ENCODE measurements at regions not wholly inside any gene's neighbourhood (a gene's known extent, or its start where the extent isn't known, plus 50 kb on each side); places are given as distances from the start of the nearest gene placed in this dataset.
"Not testable (repeated sequence)": the region's sequence is repeated elsewhere in the genome, so short reads cannot be mapped to it uniquely, and the experiment has no call there.

DNA sequence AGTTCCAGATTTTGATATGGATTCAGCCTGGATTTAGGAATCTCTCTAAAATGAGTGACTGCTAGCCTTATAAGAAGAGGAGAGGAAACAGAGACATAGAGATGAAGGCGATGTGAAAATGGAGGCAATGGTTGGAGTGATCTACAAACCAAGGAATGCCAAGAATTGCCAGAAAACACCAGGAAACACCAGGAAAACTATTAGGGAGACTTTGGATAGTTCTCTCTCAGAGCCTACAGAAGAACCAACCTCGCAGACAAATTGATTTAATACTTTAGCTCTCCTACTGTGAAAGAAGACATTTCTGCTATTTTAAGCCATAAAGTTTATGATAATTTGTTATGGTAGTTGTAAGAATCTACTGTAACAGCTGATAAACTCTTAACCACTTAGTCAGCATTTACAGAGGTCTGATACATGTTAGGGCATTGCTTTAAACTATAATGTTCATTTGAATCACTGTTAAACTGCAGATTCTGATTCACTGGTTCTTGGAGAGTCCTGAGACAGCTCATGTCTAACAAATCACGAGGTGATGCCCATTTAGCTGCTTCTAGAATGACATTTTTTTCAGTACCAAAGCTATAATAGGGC, 1702.6 kb upstream of the LRRTM1 start:
- DNase-seq, result no peak

DNA sequence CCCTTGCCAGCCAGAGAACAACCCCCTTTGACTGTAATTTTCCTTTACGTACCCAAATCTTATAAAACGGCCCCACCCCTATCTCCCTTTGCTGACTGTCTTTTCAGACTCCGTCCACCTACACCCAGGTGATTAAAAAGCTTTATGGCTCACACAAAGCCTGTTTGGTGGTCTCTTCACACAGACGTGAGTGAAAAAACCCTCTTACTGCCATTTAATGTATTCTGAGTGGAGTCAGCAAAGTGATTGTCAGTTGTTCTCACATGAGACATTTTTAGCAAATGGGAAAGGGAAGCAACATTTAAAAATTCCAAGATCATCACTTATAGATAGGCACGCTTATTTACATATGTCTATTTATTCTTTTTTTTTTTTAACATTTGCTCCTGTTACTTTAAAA, 1701.3 kb upstream of the LRRTM1 start:
- DNase-seq, result not testable (repeated sequence)

DNA sequence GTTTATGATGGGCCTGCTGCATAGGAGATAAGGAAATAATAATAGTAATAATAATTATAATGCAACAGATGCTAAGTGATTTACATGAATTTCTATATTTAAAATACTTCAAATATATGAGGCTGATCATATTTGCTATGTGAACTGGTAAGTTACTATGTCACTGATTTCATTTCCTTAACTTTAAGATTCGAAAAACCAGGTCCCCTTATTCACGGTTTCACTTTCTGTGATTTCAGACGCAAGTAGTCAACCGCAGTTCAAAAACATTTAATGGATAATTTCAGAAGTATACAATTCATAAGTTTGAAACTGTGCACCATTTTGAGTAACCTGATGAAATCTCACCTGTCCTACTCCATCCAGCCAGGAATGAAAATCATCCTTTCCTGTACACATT, 1697.1 kb upstream of the LRRTM1 start:
- DNase-seq, result no peak

DNA sequence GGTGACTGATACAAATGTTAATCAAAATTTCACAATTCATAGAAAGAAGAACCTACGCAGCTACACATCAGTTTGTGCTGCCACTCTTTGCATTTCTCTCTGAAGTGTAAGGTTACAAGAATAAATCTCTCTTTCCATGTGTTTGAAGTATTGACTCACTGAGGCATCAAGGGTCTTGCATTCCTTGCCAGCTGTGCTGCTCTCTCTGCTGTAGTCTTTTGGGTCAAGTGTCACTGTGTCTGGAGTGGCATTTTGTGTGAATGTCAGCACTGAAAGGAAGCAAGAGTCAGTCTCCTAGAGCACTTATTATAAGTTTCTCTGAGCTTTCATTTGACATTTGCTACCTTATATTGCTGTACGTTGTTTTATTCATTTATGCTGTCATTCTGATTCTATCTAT, 1696.1 kb upstream of the LRRTM1 start:
- DNase-seq, result no peak

DNA sequence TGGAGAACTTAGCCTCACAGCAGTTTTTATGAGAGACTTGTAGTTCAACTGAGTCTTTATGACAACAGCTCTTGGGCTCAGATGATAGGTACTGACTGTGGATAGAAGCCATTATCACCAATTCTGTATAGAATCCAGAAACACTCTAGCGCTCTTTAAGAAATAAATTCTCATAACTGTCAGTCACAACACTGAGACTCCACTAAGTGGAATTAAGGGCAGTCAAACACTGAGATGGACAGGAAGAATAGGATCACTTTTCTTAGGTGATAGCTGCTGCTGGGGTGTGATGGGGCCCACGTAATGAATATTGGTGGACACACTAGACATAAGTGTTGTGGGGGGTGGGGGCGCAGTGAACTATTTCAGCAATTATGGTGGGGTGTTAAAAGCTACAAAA, 1691.8 kb upstream of the LRRTM1 start:
- DNase-seq, result no peak

DNA sequence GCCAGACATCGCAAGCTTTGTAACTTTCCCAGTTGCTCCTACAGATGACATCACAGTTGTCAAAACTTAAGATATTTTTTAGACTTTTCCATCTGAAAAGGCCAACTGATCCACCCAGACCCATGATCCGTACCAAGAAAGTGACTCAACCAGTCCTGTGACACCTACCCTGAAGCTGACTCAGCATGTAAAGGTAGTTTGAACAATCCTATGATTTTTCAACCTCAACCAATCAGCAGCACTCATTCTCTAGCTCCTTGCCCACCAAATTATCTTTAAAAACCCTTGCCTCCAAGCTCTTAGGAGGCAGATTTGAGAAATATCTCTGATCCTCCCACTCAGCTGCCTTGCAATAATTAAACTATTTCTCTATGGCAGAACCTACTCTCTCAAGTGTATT, 1686.7 kb upstream of the LRRTM1 start:
- DNase-seq, result no peak

DNA sequence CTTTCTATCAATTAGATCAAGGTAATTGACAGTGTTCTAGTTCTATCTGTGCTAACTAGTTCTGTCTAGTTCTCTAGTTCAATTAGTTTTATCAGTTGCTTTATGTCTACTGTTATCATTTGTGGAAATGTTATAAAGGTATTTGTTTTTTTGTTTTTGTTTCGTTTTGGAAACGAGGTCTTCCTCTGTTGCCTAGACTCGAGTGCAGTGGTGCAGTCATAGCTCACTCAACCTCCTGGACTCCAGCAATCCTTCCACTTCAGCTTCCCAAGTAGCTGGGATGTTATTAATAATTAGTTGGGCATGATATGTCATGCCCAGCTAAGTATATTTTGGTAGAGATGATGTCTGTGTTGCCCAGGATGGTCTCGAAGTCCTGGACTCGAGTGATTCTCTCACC, 1682.8 kb upstream of the LRRTM1 start:
- no peak for DNase-seq

DNA sequence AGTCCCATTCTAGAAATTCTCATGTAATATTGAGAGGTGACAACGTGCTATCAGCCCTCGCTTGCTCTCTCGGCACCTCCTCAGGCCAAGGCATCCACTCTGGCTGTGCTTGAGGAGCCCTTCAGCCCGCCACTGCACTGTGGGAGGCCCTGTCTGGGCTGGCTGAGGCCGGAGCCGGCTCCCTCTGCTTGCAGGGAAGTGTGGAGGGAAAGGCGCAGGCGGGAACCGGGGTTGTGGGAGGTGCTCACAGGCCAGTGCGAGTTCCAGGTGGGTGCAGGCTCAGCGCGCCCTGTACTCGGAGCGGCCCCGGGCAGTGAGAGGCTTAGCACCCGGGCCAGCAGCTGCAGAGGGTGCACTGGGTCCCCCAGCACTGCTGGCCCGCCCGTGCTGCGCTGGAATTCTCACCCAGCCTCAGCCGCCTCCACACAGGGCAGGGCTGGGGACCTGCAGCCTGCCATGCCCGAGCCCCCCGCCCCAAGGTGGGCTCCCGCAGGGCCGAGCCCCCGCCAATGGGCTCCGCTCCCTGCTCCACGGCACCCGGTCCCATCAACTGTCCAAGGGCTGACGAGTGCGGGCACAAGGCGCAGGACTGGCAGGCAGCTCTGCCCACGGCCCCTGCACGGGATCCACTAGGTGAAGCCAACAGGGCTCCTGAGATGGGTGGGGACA, 1680.6 kb upstream of the LRRTM1 start:
- no peak for DNase-seq

DNA sequence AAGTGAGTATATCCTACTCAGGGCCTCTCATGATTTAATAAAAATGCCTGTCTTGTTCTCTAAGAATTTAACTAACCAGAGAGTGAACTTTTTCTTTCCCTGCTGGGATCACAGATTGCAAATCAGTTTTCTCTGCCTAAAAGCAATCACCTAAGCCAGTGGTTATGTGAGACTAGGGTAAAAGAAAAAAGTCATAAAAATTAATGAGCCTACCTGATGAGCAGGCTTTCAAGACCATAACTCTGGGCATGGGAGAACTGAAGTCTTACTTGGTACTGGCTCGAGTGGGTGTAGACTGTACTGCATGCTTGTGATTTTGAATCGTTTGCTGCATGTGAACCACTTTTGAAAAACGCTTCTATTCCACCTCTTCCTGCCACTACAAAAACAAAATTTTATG, 1677.0 kb upstream of the LRRTM1 start:
- peak; percentile 38 for DNase-seq

DNA sequence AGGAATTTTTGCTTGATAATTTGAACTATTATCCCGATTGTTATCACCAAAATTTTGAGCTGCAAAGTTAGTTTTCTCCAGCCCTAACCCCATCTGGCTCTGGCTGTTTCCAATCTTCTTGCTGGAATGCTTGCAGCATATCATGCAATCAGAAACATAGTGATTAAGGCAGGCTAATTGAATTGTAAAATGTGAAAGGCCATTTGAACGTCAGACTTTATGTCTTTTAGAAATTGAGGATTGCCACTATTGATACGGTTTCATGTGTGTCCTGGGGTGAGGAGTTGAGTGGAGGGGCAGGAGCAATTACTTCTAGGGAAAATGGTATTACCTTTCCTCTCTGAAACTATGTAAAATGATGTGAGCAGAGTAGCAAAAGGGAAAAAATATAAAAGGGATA, 1674.5 kb upstream of the LRRTM1 start:
- no peak for DNase-seq

DNA sequence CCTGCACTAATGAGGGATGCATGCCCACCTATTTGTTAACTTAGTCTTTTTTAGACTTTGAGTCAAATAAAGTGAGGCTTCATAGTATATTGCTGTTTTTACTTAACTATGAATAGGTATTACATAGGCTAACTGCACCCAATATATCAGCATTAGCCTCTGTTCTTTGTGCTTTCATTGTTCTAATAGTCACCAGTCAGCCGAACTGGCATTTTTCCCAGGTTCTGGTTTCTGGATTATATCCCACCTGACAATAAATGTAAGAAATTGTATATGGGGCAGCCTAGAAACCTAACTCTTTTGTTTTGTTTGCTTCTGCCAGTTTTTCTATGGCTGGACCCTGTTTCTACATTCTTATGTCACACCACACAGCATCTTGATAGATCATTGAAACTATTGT, 1672.4 kb upstream of the LRRTM1 start:
- no peak for DNase-seq

DNA sequence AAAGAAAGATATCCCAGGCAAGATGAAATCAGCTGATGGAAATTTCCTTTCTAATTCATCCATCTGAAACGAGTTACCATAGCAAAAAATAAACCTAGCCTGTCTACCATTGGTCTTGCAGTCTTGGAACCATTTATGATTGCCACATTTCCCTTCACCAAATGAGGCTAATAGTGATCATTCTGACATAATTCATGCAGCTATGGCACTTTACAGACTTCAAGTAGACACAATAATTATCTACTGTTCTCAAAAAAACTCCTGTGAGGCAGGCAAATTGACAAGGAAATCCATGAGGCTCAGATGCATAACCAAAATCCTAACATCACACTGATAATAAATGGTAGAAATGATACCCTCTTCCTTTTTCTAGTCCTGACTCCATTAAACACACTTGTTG, 1669.7 kb upstream of the LRRTM1 start:
- no peak for DNase-seq

DNA sequence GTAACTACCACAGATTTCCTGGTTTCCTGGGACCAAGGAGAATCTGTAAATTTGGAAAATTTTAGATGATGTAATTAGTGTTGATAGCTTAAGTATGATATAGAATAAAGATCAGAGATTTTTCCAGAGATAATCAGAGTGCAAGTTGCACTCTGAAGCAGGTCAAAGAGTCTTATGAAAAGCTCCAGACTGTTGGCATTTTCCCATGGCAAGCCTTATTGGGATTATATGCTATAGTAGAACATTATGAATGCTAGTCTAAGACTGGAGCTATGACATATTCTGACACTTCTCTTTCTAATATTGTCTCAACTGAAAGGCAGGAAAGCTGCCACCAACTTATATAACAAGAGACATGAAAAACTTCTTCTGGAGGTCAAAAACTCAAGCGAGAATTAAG, 1638.3 kb upstream of the LRRTM1 start:
- DNase-seq, result no peak

DNA sequence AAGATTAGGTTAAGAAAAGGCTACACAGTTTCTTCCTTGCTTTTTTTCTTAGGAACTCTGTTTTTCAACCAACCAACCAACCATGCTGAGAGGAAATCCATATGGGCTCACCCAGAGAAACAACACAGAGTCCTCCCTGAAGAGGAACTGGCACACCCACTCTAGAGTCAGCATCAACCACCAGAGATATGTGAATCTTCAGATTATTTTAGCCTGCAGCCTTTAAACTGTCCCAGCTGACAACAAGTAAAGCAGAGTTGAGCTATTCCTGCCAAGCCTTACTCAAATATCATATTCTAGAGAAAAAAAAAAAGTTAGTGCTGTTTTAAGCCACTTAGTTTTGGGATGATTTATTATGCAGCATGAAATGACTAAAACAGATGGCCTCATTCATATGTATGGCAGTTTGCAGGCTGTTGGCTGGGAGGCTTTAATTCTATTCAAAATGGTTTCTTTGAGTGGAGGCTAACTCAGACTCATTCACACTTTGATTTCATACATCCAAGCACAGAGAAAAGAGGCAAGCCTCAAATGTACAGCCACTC, 1637.7 kb upstream of the LRRTM1 start:
- DNase-seq, result no peak

DNA sequence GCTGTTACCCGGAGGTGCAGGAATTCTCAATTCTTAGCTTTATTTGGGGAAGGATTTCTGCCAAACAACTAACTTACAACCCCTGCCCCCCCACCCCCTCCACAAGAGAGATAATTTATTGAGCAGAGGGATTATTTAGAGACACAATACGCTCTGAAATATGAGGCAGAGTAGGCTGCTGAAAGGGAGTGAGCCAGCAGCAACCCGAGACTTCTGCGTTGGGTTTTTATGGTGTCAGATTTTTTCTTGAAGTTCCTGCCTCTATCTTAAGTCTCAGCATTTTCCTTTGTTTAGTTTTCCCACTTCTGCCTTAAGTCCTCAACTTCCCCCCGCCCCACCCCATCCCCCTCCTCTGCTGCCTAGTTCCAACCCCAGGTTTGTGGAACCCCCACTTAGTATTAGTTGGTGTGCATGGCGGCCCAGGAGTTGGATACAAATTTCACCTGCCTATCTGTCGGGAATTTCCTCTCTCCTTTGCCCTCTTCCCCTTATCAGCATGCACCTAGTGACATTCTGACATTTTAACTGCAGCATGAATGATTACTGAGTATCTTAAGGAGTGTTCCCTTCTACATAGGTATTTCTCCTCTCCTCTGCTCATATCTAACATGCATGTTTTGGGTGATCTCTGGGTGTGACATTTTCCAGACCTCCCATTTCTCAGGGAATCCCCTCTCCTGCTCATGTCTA, 1635.9 kb upstream of the LRRTM1 start:
- DNase-seq, result peak; percentile 9

DNA sequence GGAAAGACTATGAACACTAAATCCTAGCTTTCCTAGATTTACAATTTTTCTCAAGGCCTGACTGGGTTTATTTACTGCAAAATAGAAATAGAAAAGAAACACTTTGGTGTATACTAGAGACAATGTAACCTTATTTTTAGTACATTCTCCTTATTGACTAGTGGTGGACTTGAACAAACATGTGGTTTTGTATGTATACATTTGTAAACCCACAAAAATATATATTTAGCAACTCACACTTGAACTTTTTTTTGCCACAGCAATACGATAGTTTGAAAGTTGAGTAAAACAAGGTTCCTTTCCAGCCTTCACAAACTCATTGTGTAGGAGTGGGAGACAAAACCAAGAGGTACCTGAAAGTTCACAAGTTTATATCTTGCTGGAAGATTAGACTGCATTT, 1633.4 kb upstream of the LRRTM1 start:
- no peak for DNase-seq

DNA sequence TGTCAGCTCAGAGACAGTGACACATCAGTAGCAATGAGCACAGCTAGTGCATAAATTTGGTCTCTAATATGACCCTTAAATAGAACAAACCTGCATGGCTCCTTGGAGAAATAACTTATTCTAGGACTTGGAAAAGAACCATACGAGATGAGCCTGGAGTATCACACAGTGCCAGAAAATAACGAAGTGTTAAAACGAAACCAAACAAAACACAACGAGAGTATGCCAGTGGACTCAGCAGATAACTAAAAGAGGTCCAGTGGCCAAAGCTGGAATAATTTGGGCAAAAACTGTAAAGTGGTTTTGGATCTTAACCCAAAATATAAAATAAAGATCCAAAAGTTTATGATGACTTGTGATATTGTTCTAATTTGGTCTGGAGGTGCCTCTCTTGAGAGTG, 1599.0 kb upstream of the LRRTM1 start:
- DNase-seq, result no peak

DNA sequence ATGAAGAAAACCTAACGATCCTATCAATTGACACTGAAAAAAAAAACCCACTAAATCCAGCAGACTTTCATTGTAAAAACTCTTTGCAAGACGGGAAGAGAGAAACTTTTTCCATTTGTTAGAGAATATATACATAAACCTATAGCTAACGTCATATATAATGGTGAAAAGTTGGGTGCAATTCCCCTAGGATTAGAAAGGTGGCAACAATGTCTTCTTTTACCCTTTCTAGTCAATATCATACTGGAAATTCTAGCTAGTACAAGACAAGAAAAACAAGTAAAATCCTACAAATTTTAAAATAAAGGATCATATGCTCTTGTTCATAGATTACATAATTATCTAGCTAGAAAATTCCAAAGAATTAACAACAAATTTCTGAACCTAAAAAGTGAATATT, 1596.5 kb upstream of the LRRTM1 start:
- no peak for DNase-seq

DNA sequence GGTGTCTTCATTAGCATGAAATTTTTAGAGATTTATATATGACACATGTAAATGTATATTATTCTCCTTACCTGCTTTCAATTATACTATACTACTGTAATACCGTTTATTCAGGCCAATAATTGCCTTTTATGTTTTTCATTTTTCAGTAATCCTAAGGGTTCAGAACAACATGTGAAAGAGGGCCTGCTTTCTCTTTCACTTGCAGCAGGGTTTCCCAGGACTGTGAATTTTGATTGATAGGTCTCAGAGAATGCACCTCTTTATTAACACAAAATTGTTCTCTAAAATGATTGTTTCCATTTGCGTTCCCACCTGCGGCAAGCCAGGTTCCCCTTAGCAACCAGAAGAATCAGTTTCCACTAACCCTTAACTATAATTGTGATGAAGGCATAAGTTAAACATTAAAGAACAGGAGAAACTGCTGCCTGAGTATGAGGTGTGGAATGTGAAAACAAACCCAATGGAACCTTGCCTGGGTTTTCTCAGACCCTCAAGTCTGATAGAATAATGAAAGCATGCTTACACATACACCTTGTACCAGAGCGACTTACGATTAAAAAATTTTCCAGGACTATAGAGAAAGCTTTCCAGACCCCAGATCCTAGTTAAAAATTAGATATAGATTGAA, 1591.2 kb upstream of the LRRTM1 start:
- peak; percentile 29 for DNase-seq

DNA sequence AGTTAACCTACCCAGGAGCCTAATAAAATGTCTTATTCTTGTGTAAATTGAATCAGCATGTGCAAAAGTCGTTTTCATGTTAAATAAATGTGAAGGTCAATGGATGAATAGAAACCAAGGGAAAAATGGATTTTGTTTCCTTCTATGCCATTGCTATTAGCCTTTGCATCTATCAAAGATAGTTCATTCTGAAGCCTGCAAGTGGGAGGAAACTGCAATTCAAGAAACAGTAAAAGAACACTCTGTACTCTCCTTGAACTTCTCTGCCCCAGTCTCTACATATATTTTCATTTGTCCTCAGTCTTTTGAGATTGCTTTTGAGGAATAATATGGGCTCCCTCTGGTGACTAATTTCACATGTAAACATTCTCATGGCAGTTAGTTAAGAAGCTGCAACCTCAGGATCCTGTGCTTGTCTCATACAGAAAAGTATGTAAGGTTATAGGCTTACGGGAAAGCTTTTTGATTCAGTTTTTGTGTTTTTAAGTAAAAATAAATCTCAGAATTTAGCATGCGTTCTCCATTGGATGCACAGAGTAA, 1590.0 kb upstream of the LRRTM1 start:
- DNase-seq, result peak; percentile 3

DNA sequence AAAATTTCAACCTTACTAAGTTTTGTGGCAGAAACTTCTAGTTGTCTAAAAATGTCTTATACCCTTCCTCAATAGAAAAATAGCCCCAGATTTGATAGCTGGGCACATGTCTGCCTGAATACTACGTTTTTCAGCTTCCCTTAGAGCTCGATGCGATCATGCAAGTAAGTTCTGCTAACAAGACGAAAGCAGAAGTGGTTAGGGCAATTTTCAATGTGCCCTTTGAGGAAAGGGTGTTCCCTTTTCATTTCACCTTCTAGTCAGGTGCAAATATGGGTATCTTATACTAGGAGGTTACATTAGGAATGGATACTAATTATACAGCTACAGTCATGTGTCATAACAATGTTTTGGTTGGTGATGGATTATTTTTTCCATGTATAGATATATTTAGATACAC, 1572.1 kb upstream of the LRRTM1 start:
- DNase-seq, result no peak

DNA sequence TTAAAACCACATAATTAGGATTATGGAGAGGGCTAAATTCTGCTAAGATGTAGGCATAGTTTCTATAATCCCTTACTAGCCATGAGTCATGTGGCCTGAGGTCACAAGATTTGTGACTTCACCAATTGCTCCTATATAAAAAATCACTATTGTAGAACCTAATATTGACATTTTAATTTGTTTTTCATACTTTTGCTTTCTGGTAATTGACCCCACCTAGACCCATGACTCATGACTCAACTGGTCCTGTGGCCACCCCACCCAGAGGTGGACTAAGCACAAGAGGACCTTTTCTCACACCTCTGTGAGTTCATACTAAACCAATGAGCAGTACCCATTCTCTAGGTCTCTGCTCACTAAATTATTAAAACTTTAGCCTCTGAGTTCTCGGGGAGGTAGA, 1567.5 kb upstream of the LRRTM1 start:
- DNase-seq, result no peak

DNA sequence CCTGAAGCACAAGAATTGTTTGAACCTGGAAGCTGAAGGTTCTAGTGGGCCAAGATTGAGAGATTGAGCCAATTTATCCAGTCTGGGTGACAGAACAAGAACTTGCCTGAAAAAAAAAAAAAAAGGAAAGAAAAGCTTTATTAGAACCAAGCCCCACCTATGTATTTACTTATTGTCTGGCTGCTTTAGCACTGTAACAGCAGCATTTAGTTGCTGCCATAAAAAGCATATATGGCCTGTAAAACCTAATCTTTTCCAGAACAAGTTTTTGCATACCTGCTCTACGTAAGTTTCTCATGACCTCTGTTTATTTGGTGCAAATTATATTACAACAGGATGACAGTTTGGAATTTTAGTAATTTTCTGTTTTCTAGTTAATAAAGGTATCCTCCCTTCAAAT, 1565.6 kb upstream of the LRRTM1 start:
- DNase-seq, result no peak

All from right kidney (tissue), 1 donor.